ENCODE measurements at regions not wholly inside any gene's neighbourhood (a gene's known extent, or its start where the extent isn't known, plus 50 kb on each side); places are given as distances from the start of the nearest gene placed in this dataset.

- TF ChIP-seq CTCF (conservative IDR thresholded peaks at IDR 0.05; ENCODE audit: low read length): no peak
- TF ChIP-seq EZH2phosphoT487 (IDR thresholded peaks at IDR 0.05; ENCODE audit: borderline replicate concordance, low read depth, low read length): no peak
These were observed 130.9 kb upstream of the LYPLAL1 start for GRCh38 chr1:219042769-219043168.

Data from OCI-LY7 (cell line).